IMR-90 (cell line): ENCODE measurements at regions not wholly inside any gene's neighbourhood (a gene's known extent, or its start where the extent isn't known, plus 50 kb on each side); places are given as distances from the start of the nearest gene placed in this dataset.

Experiments used
- ATAC-seq: fragments of 200-7000 bp; cut with Tn5 transposase; 2 replicates; pipeline ENCODE4 v1.9.1; 2020; ENCODE audit warnings: low read depth, mild to moderate bottlenecking, moderate library complexity
- BruUV-seq: library from RNA; stranded (reverse); fragments of 400-500 nt; replicated peaks from 2 replicates; lab custom pipeline; 2021; lab: Mats Ljungman, UMichigan
- CTCF ChIA-PET: fragments of 300-600 bp; formaldehyde crosslinking; extraction: SDS; loops from one replicate; lab custom pipeline; 2021; ENCODE audit warnings: antibody characterized with exemption; lab: Yijun Ruan, JAX
- POLR2A ChIA-PET: fragments of 300-600 bp; sonication (Branson Sonifier 250); formaldehyde crosslinking; loops from one replicate; lab custom pipeline; 2022; ENCODE audit warnings: antibody characterized with exemption; ENCODE audit not compliant: unreplicated experiment; lab: Charles Lee
- DNase-seq: peaks from one replicate; pipeline ENCODE4 v3.0.0; 2013
- H2AFZ ChIP-seq: replicated peaks from 2 replicates; pipeline ENCODE3; 2013; ENCODE audit warnings: low read length, mild to moderate bottlenecking; ENCODE audit not compliant: poor library complexity
- H2AK5ac ChIP-seq: 2 replicates; pipeline ENCODE4 v1.6.1; 2013; ENCODE audit warnings: low read depth, low read length, inconsistent platforms
- H2AK9ac ChIP-seq: replicated peaks from 2 replicates; pipeline ENCODE3; 2013; ENCODE audit warnings: mild to moderate bottlenecking, low read depth, low read length, moderate library complexity; ENCODE audit not compliant: poor library complexity
- H2BK120ac ChIP-seq: 2 replicates; pipeline ENCODE4 v1.6.1; 2013; ENCODE audit warnings: low read depth, low read length, inconsistent platforms
- H2BK15ac ChIP-seq: 3 replicates; pipeline ENCODE4 v1.6.1; 2013; ENCODE audit warnings: low read depth, low read length, inconsistent platforms
- H2BK20ac ChIP-seq: 2 replicates; pipeline ENCODE4 v1.6.1; 2013; ENCODE audit warnings: low read depth, mild to moderate bottlenecking, inconsistent platforms, low read length, moderate library complexity
- H2BK5ac ChIP-seq: 2 replicates; pipeline ENCODE4 v1.6.1; 2013; ENCODE audit warnings: mild to moderate bottlenecking, low read depth, low read length, inconsistent platforms; ENCODE audit not compliant: poor library complexity, severe bottlenecking
- H3K14ac ChIP-seq: replicated peaks from 2 replicates; pipeline ENCODE4 v1.6.1; 2013; ENCODE audit warnings: low read depth, low read length, inconsistent platforms
- H3K18ac ChIP-seq: 2 replicates; pipeline ENCODE4 v1.6.1; 2013; ENCODE audit warnings: low read depth, low read length, control low read depth
- H3K23ac ChIP-seq: 2 replicates; pipeline ENCODE4 v1.6.1; 2013; ENCODE audit warnings: low read depth, low read length, inconsistent platforms
- H3K27ac ChIP-seq: 2 replicates; pipeline ENCODE4 v1.5.1; 2013; ENCODE audit warnings: mild to moderate bottlenecking, control low read depth, low read length; ENCODE audit not compliant: insufficient read depth
- H3K27me3 ChIP-seq: 2 replicates; pipeline ENCODE4 v1.6.1; 2013; ENCODE audit warnings: low read length; ENCODE audit not compliant: control insufficient read depth, insufficient read depth
- H3K36me3 ChIP-seq: 2 replicates; pipeline ENCODE4 v1.6.1; 2013; ENCODE audit warnings: low read length, mixed read lengths; ENCODE audit not compliant: control insufficient read depth, insufficient read depth
- H3K4ac ChIP-seq: 2 replicates; pipeline ENCODE4 v1.6.1; 2013; ENCODE audit warnings: low read depth, low read length, inconsistent platforms
- H3K4me1 ChIP-seq: 2 replicates; pipeline ENCODE4 v1.6.1; 2013; ENCODE audit warnings: low read length, mixed read lengths; ENCODE audit not compliant: control insufficient read depth, insufficient read depth
- H3K4me2 ChIP-seq: 2 replicates; pipeline ENCODE4 v1.6.1; 2013; ENCODE audit warnings: low read depth, mild to moderate bottlenecking, control low read depth, low read length, moderate library complexity
- H3K4me3 ChIP-seq: 2 replicates; pipeline ENCODE4 v1.5.1; 2013; ENCODE audit warnings: low read depth, mild to moderate bottlenecking, control low read depth, low read length, moderate library complexity; ENCODE audit not compliant: insufficient read depth
- H3K56ac ChIP-seq: 2 replicates; pipeline ENCODE4 v1.6.1; 2013; ENCODE audit warnings: low read length, inconsistent platforms; ENCODE audit not compliant: insufficient read depth; ENCODE audit errors: extremely low read depth
- H3K79me1 ChIP-seq, 2 experiments: 2 replicates each; pipeline ENCODE4 v1.6.1; 2013; ENCODE audit warnings: low read length in 2 of 2, inconsistent platforms in 1 of 2, low read depth in 1 of 2
- H3K9ac ChIP-seq: 2 replicates; pipeline ENCODE4 v1.6.1; 2013; ENCODE audit warnings: low read depth, low read length, control low read depth
- H3K9me1 ChIP-seq: 2 replicates; pipeline ENCODE4 v1.6.1; 2013; ENCODE audit warnings: low read length, inconsistent platforms; ENCODE audit not compliant: insufficient read depth
- H3K9me3 ChIP-seq: 2 replicates; pipeline ENCODE4 v1.6.1; 2013; ENCODE audit warnings: low read length; ENCODE audit not compliant: control insufficient read depth, insufficient read depth
- H4K20me1 ChIP-seq: 2 replicates; pipeline ENCODE4 v1.6.1; 2013; ENCODE audit warnings: low read length, inconsistent platforms; ENCODE audit not compliant: insufficient read depth
- H4K5ac ChIP-seq: 2 replicates; pipeline ENCODE4 v1.6.1; 2013; ENCODE audit warnings: mild to moderate bottlenecking, low read depth, low read length, control low read depth
- H4K8ac ChIP-seq, 2 experiments: 2 replicates each; pipeline ENCODE4 v1.6.1; 2013; ENCODE audit warnings: low read depth in 2 of 2, low read length in 2 of 2, control low read depth in 1 of 2, inconsistent platforms in 1 of 2
- H4K91ac ChIP-seq: 2 replicates; pipeline ENCODE4 v1.6.1; 2013; ENCODE audit warnings: low read depth, low read length, inconsistent platforms; ENCODE audit not compliant: insufficient read depth
- BHLHE40 ChIP-seq: fragments of 150-350 bp; IDR thresholded peaks from 2 replicates; pipeline ENCODE4 v1.6.1; 2016; ENCODE audit warnings: mild to moderate bottlenecking, low read depth, low read length
- CEBPB ChIP-seq: IDR thresholded peaks from 2 replicates; pipeline ENCODE4 v1.6.1; 2012; ENCODE audit warnings: low read depth, low read length, improper control_type of control experiment
- CHD1 ChIP-seq: IDR thresholded peaks from 2 replicates; pipeline ENCODE4 v1.6.1; 2012; ENCODE audit warnings: low read depth, low read length, improper control_type of control experiment
- CTCF ChIP-seq: conservative IDR thresholded peaks from 2 replicates; pipeline ENCODE4 v1.5.1; 2012; ENCODE audit warnings: mild to moderate bottlenecking, low read depth, low read length, improper control_type of control experiment
- FOS ChIP-seq: fragments of 150-350 bp; IDR thresholded peaks from 2 replicates; pipeline ENCODE4 v1.6.1; 2016; ENCODE audit warnings: low read depth, low read length
- MAFK ChIP-seq: IDR thresholded peaks from 2 replicates; pipeline ENCODE4 v1.6.1; 2012; ENCODE audit warnings: low read depth, low read length, improper control_type of control experiment
- MAZ ChIP-seq: IDR thresholded peaks from 2 replicates; pipeline ENCODE4 v1.6.1; 2012; ENCODE audit warnings: low read depth, mild to moderate bottlenecking, low read length, improper control_type of control experiment, moderate library complexity, borderline replicate concordance
- MXI1 ChIP-seq: IDR thresholded peaks from 2 replicates; pipeline ENCODE4 v1.6.1; 2012; ENCODE audit warnings: low read depth, mild to moderate bottlenecking, low read length, moderate library complexity, borderline replicate concordance
- NFE2L2 ChIP-seq: fragments of 150-350 bp; IDR thresholded peaks from 2 replicates; pipeline ENCODE4 v1.6.1; 2016; ENCODE audit warnings: low read depth, mild to moderate bottlenecking, low read length
- POLR2A ChIP-seq: IDR thresholded peaks from 2 replicates; pipeline ENCODE4 v1.6.1; 2012; ENCODE audit warnings: mild to moderate bottlenecking, low read depth, low read length
- RAD21 ChIP-seq: IDR thresholded peaks from 2 replicates; pipeline ENCODE4 v1.6.1; 2012; ENCODE audit warnings: low read length, improper control_type of control experiment
- RCOR1 ChIP-seq: IDR thresholded peaks from 2 replicates; pipeline ENCODE4 v1.6.1; 2012; ENCODE audit warnings: mild to moderate bottlenecking, low read length, improper control_type of control experiment; ENCODE audit not compliant: insufficient replicate concordance
- RFX5 ChIP-seq: IDR thresholded peaks from 2 replicates; pipeline ENCODE4 v1.8.0; 2012; ENCODE audit warnings: low read depth, mild to moderate bottlenecking, low read length, moderate library complexity
- SMC3 ChIP-seq: fragments of 150-350 bp; IDR thresholded peaks from 2 replicates; pipeline ENCODE4 v1.6.1; 2016; ENCODE audit warnings: low read depth, mild to moderate bottlenecking, antibody characterized with exemption, low read length, moderate library complexity
- dilution Hi-C: fragments of 300-500 bp; cut with HindIII; formaldehyde crosslinking; loops from one replicate; pipeline ENCODE4 v1.14.3; 2018; ENCODE audit warnings: low sequenced_read_pairs; ENCODE audit not compliant: unreplicated experiment
- in situ Hi-C: fragments of 300-500 bp; cut with MboI; formaldehyde crosslinking; loops from 3 replicates; pipeline ENCODE4 v1.14.3; 2019; ENCODE audit warnings: low sequenced_read_pairs, inconsistent platforms, mixed read lengths
- intact Hi-C: fragments of 100-400 bp; cut with micrococcal nuclease; formaldehyde crosslinking; loops from 2 replicates; pipeline ENCODE4 v1.10.0; 2022
- TF ChIP-seq, protein P1 (sequence below): fragments of 150-350 bp; IDR thresholded peaks from 2 replicates; pipeline ENCODE4 v1.6.1; 2016; ENCODE audit warnings: low read depth, mild to moderate bottlenecking, low read length, moderate library complexity, borderline replicate concordance
- TF ChIP-seq, protein P2 (sequence below): fragments of 150-350 bp; IDR thresholded peaks from 2 replicates; pipeline ENCODE4 v1.6.1; 2017; ENCODE audit warnings: mild to moderate bottlenecking, antibody characterized with exemption, low read length, low read depth

GRCh38 chr6:106874481-106874880, 100.0 kb downstream of the CD24 start:
- no peaks in the 10 kb centered on the region for H3K79me1 ChIP-seq
- H3K9me1 ChIP-seq = no peaks in the 10 kb centered on the region
- ChIA-PET CTCF (no interaction called here), POLR2A (no interaction called here)
- dilution Hi-C loops = no loop called here
- H3K14ac ChIP-seq = no peak overlapping the region
- no peaks in the 10 kb centered on the region for H4K20me1 ChIP-seq
- H2BK20ac ChIP-seq = no peak overlapping the region
- in situ Hi-C loops = no loop called here
- no peak overlapping the region for H3K27ac ChIP-seq
- no peak overlapping the region for H4K8ac ChIP-seq
- BruUV-seq = no TSS peak
- H2BK120ac ChIP-seq = no peak overlapping the region
- intact Hi-C loops = no loop called here
- H3K4me2 ChIP-seq = no peak overlapping the region
- H2AK9ac ChIP-seq = no peak overlapping the region
- H3K9me3 ChIP-seq = no peaks in the 10 kb centered on the region
- no peak overlapping the region for H4K5ac ChIP-seq
- no peaks in the 10 kb centered on the region for H3K36me3 ChIP-seq
- no peak overlapping the region for H2BK15ac ChIP-seq
- H3K4me1 ChIP-seq = no peaks in the 10 kb centered on the region
- H2AFZ ChIP-seq = no peak overlapping the region
- no peak overlapping the region for H3K9ac ChIP-seq
- H2AK5ac ChIP-seq = no peak overlapping the region
- no peak overlapping the region for H3K23ac ChIP-seq
- no peak for ATAC-seq
- H3K4me3 ChIP-seq = no peak overlapping the region
- no peak overlapping the region for H4K91ac ChIP-seq
- H3K56ac ChIP-seq = no peak overlapping the region
- no peaks in the 10 kb centered on the region for H3K27me3 ChIP-seq
- no peak for DNase-seq
- H3K18ac ChIP-seq = no peak overlapping the region
- H3K4ac ChIP-seq = no peak overlapping the region
- TF ChIP-seq, protein P1, sequence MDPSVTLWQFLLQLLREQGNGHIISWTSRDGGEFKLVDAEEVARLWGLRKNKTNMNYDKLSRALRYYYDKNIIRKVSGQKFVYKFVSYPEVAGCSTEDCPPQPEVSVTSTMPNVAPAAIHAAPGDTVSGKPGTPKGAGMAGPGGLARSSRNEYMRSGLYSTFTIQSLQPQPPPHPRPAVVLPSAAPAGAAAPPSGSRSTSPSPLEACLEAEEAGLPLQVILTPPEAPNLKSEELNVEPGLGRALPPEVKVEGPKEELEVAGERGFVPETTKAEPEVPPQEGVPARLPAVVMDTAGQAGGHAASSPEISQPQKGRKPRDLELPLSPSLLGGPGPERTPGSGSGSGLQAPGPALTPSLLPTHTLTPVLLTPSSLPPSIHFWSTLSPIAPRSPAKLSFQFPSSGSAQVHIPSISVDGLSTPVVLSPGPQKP = no peak
- TF ChIP-seq MAZ (no peak), RAD21 (no peak), CEBPB (no peak), POLR2A (no peak), RFX5 (no peak), NFE2L2 (no peak), BHLHE40 (no peak), MAFK (no peak), MXI1 (no peak), FOS (no peak), RCOR1 (no peak), CTCF (no peak), CHD1 (no peak), SMC3 (no peak)
- TF ChIP-seq, protein P2, sequence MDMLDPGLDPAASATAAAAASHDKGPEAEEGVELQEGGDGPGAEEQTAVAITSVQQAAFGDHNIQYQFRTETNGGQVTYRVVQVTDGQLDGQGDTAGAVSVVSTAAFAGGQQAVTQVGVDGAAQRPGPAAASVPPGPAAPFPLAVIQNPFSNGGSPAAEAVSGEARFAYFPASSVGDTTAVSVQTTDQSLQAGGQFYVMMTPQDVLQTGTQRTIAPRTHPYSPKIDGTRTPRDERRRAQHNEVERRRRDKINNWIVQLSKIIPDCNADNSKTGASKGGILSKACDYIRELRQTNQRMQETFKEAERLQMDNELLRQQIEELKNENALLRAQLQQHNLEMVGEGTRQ = no peak
- H2BK5ac ChIP-seq = no peak overlapping the region
